T-cell (primary cell): ENCODE measurements at regions not wholly inside any gene's neighbourhood (a gene's known extent, or its start where the extent isn't known, plus 50 kb on each side); places are given as distances from the start of the nearest gene placed in this dataset.

Source experiments
- ATAC-seq, 4 experiments: fragments of 200-7000 bp in 3 of 4; fragments of 150-1000 bp in 1 of 4; cut with Tn5 transposase; replicated peaks in 1 of 4; 1 replicate in 3 of 4; 2 replicates in 1 of 4; pipeline ENCODE4 v1.10.0; 2021; ENCODE audit warnings: moderate library complexity in 3 of 4, mild to moderate bottlenecking in 2 of 4, moderate number of reproducible peaks in 1 of 4
- CTCF ChIA-PET, 2 donors: fragments of 300-600 bp; sonication (Branson Sonifier 250); formaldehyde crosslinking; loops; one replicate each; lab custom pipeline; 2022; ENCODE audit warnings: antibody characterized with exemption in 2 of 2; lab: Charles Lee
- POLR2A ChIA-PET, 2 donors: fragments of 300-600 bp; sonication (Branson Sonifier 250); formaldehyde crosslinking; loops; one replicate each; lab custom pipeline; 2022; ENCODE audit warnings: antibody characterized with exemption in 2 of 2; lab: Charles Lee
- DNase-seq, 35 experiments: peaks; one replicate each; pipeline versions ENCODE4 v3.0.0 to v3.0.0-alpha.2; 2013 to 2023
- H3K27ac ChIP-seq: one replicate; pipeline ENCODE4 v1.5.1; 2013; ENCODE audit warnings: low read length
- H3K27me3 ChIP-seq, 2 experiments: replicated peaks in 1 of 2; 1 replicate in 1 of 2; 2 replicates in 1 of 2; pipeline versions ENCODE4 v1.6.1 to v1.7.0; 2013; ENCODE audit warnings: low read length in 1 of 2, mixed read lengths in 1 of 2; ENCODE audit not compliant: control insufficient read depth in 2 of 2, insufficient read depth in 2 of 2; ENCODE audit errors: extremely low read depth in 1 of 2
- H3K36me3 ChIP-seq, 2 donors: 1 replicate in 1 of 2; 2 replicates in 1 of 2; pipeline versions ENCODE4 v1.6.1 to v1.7.0; 2013; ENCODE audit warnings: low read length in 1 of 2; ENCODE audit not compliant: control insufficient read depth in 2 of 2, insufficient read depth in 1 of 2; ENCODE audit errors: extremely low read depth in 1 of 2
- H3K4me1 ChIP-seq, 2 experiments: 1 replicate in 1 of 2; 2 replicates in 1 of 2; pipeline versions ENCODE4 v1.6.1 to v1.7.0; 2013; ENCODE audit warnings: low read length in 2 of 2, mixed read lengths in 1 of 2; ENCODE audit not compliant: insufficient read depth in 2 of 2, control insufficient read depth in 1 of 2; ENCODE audit errors: extremely low read depth in 1 of 2
- H3K4me3 ChIP-seq, 2 donors: 1 replicate in 1 of 2; 2 replicates in 1 of 2; pipeline versions ENCODE4 v1.5.1 to v1.7.0; 2013; ENCODE audit warnings: mild to moderate bottlenecking in 2 of 2, low read length in 1 of 2, moderate library complexity in 1 of 2; ENCODE audit not compliant: control insufficient read depth in 1 of 2; ENCODE audit errors: extremely low read depth in 1 of 2
- H3K9me3 ChIP-seq: 2 replicates; pipeline ENCODE4 v1.7.0; 2013
- H3K27ac Mint-ChIP-seq, 2 donors: one replicate each; pipeline ENCODE4 v1.8.0; 2020 to 2021; ENCODE audit warnings: mild to moderate bottlenecking in 2 of 2, mixed read lengths in 2 of 2
- H3K27me3 Mint-ChIP-seq, 2 donors: one replicate each; pipeline ENCODE4 v1.8.0; 2021 to 2022; ENCODE audit warnings: mixed read lengths in 2 of 2
- H3K36me3 Mint-ChIP-seq: one replicate; pipeline ENCODE4 v1.8.0; 2021; ENCODE audit warnings: mixed read lengths
- H3K4me1 Mint-ChIP-seq, 3 donors: one replicate each; pipeline ENCODE4 v1.8.0; 2020 to 2022; ENCODE audit warnings: mixed read lengths in 3 of 3, mild to moderate bottlenecking in 1 of 3
- H3K4me3 Mint-ChIP-seq, 3 donors: one replicate each; pipeline ENCODE4 v1.8.0; 2020 to 2022; ENCODE audit warnings: mild to moderate bottlenecking in 3 of 3, mixed read lengths in 3 of 3, moderate library complexity in 3 of 3
- H3K9me3 Mint-ChIP-seq, 3 donors: one replicate each; pipeline ENCODE4 v1.8.0; 2020 to 2022; ENCODE audit warnings: mixed read lengths in 3 of 3
- WGBS: methylation state at CpG from one replicate; pipeline ENCODE4 v1.1.5; 2013; ENCODE audit warnings: missing lambda C conversion rate; ENCODE audit not compliant: insufficient coverage; 5-methylcytosine and 5-hydroxymethylcytosine counted together

GRCh38 chr21:15144026-15144425 is 79.2 kb upstream of the NRIP1 start:
- WGBS, result no CpG with 5 or more reads among the region's 4 CpGs
- CTCF ChIA-PET, result no interaction called here
- peaks cover 5 to 8% of the 10 kb centered on the region in 2 donors for H3K27me3 Mint-ChIP-seq

GRCh38 chr21:15148437-15148836 is 83.6 kb upstream of the NRIP1 start:
- no peak overlapping the region for H3K4me3 ChIP-seq
- ATAC-seq, result no peak
- H3K9me3 ChIP-seq, result no peaks in the 10 kb centered on the region
- no peak overlapping the region for H3K4me3 Mint-ChIP-seq
- no peak overlapping the region for H3K27ac Mint-ChIP-seq
- no peaks in the 10 kb centered on the region for H3K36me3 ChIP-seq
- no peaks in the 10 kb centered on the region for H3K9me3 Mint-ChIP-seq
- H3K4me1 Mint-ChIP-seq, result no peaks in the 10 kb centered on the region
- H3K27me3 Mint-ChIP-seq, result no peaks in the 10 kb centered on the region
- DNase-seq, result no peak
- H3K36me3 Mint-ChIP-seq, result no peaks in the 10 kb centered on the region
- ChIA-PET CTCF (no interaction called here), POLR2A (no interaction called here)
- H3K27me3 ChIP-seq, result no peaks in the 10 kb centered on the region
- no peaks in the 10 kb centered on the region for H3K4me1 ChIP-seq
- WGBS, result 74% methylated on average over 2 of the region's 2 CpGs
- no peak overlapping the region for H3K27ac ChIP-seq

More at GRCh38 chr21:15144026-15144425, 79.2 kb upstream of the NRIP1 start:
- Histone ChIP-seq H3K9me3 (no peaks in the 10 kb centered on the region), H3K27ac (no peak overlapping the region), H3K36me3 (no peaks in the 10 kb centered on the region), H3K4me3 (no peak overlapping the region), H3K4me1 (no peaks in the 10 kb centered on the region), H3K27me3 (no peaks in the 10 kb centered on the region)
- Mint-ChIP-seq H3K4me3 (no peak overlapping the region), H3K36me3 (no peaks in the 10 kb centered on the region), H3K9me3 (no peaks in the 10 kb centered on the region), H3K4me1 (peaks cover 0 to 5% (median 0%) of the 10 kb centered on the region in 3 donors), H3K27ac (no peak overlapping the region)
- ATAC-seq (no peak), DNase-seq (no peak)
- POLR2A ChIA-PET, result no interaction called here

- no peak overlapping the region for H3K4me3 Mint-ChIP-seq
- ATAC-seq, result no peak
- POLR2A ChIA-PET, result interaction anchor here (0.5 to 0.7 kb wide), 3 partner anchors 22 to 56 kb away, joined by 3 to 4 read pairs (median 3); no protein-coding TSS in a partner anchor
These were observed 84.9 kb upstream of the NRIP1 start for GRCh38 chr21:15149600-15150224.

GRCh38 chr21:15151385-15152103 is 86.7 kb upstream of the NRIP1 start:
- Histone ChIP-seq H3K4me1 (no peaks in the 10 kb centered on the region), H3K9me3 (no peaks in the 10 kb centered on the region), H3K27ac (no peak overlapping the region), H3K4me3 (no peak overlapping the region), H3K36me3 (no peaks in the 10 kb centered on the region), H3K27me3 (no peaks in the 10 kb centered on the region)
- DNase-seq, result no peak
- WGBS, result 37% methylated on average over 2 of the region's 4 CpGs
- Mint-ChIP-seq H3K9me3 (no peaks in the 10 kb centered on the region), H3K27ac (no peak overlapping the region), H3K27me3 (no peaks in the 10 kb centered on the region), H3K36me3 (no peaks in the 10 kb centered on the region), H3K4me1 (no peaks in the 10 kb centered on the region), H3K4me3 (no peak overlapping the region)
- ChIA-PET CTCF (no interaction called here), POLR2A (no interaction called here)
- ATAC-seq, result no peak

More at GRCh38 chr21:15149600-15150224, 84.9 kb upstream of the NRIP1 start:
- no peaks in the 10 kb centered on the region for H3K36me3 Mint-ChIP-seq
- no CpG with 5 or more reads among the region's 3 CpGs for WGBS
- Histone ChIP-seq H3K27ac (no peak overlapping the region), H3K4me3 (no peak overlapping the region), H3K4me1 (no peaks in the 10 kb centered on the region), H3K36me3 (no peaks in the 10 kb centered on the region), H3K27me3 (no peaks in the 10 kb centered on the region), H3K9me3 (no peaks in the 10 kb centered on the region)
- no peaks in the 10 kb centered on the region for H3K27me3 Mint-ChIP-seq
- CTCF ChIA-PET, result interaction anchor here in 1 of 2 donors (1.0 kb wide), 1 partner anchor 30 kb away, joined by 3 read pairs; no protein-coding TSS in a partner anchor
- H3K4me1 Mint-ChIP-seq, result no peaks in the 10 kb centered on the region
- no peak overlapping the region for H3K27ac Mint-ChIP-seq
- H3K9me3 Mint-ChIP-seq, result no peaks in the 10 kb centered on the region
- DNase-seq, result no peak

GRCh38 chr21:15152591-15152990 is 87.8 kb upstream of the NRIP1 start:
- no peak for DNase-seq
- POLR2A ChIA-PET, result no interaction called here
- ATAC-seq, result no peak
- Histone ChIP-seq H3K27ac (no peak overlapping the region), H3K4me3 (no peak overlapping the region), H3K27me3 (no peaks in the 10 kb centered on the region), H3K9me3 (no peaks in the 10 kb centered on the region), H3K4me1 (no peaks in the 10 kb centered on the region), H3K36me3 (no peaks in the 10 kb centered on the region)
- H3K27ac Mint-ChIP-seq, result no peak overlapping the region
- CTCF ChIA-PET, result no interaction called here
- H3K36me3 Mint-ChIP-seq, result no peaks in the 10 kb centered on the region
- H3K4me1 Mint-ChIP-seq, result no peaks in the 10 kb centered on the region
- no peak overlapping the region for H3K4me3 Mint-ChIP-seq
- WGBS, result 69% methylated on average over 2 of the region's 3 CpGs
- H3K9me3 Mint-ChIP-seq, result peaks cover 0 to 7% (median 0%) of the 10 kb centered on the region in 3 donors
- H3K27me3 Mint-ChIP-seq, result no peaks in the 10 kb centered on the region

GRCh38 chr21:15159382-15160020 is 94.7 kb upstream of the NRIP1 start:
- peaks cover 2 to 8% of the 10 kb centered on the region in 2 donors for H3K27me3 Mint-ChIP-seq
- CTCF ChIA-PET, result no interaction called here

More at GRCh38 chr21:15159382-15160020, 94.7 kb upstream of the NRIP1 start:
- no peak overlapping the region for H3K27ac Mint-ChIP-seq
- H3K4me1 Mint-ChIP-seq, result no peaks in the 10 kb centered on the region
- POLR2A ChIA-PET, result no interaction called here
- Histone ChIP-seq H3K9me3 (no peaks in the 10 kb centered on the region), H3K27ac (no peak overlapping the region), H3K36me3 (no peaks in the 10 kb centered on the region), H3K4me1 (no peaks in the 10 kb centered on the region), H3K4me3 (no peak overlapping the region), H3K27me3 (no peaks in the 10 kb centered on the region)
- H3K36me3 Mint-ChIP-seq, result no peaks in the 10 kb centered on the region
- no peak overlapping the region for H3K4me3 Mint-ChIP-seq
- H3K9me3 Mint-ChIP-seq, result peaks cover 0 to 8% (median 4%) of the 10 kb centered on the region in 3 donors
- no CpG with 5 or more reads among the region's 2 CpGs for WGBS
- DNase-seq (no peak), ATAC-seq (no peak)
